Liver (tissue), 8 donors: ENCODE measurements at regions not wholly inside any gene's neighbourhood (a gene's known extent, or its start where the extent isn't known, plus 50 kb on each side); places are given as distances from the start of the nearest gene placed in this dataset.

Experiments used
- DNase-seq: peaks from one replicate; pipeline ENCODE4 v3.0.0-alpha.2; 2017; ENCODE audit warnings: low spot score
- H3K27ac ChIP-seq, 2 donors: one replicate each; pipeline ENCODE4 v1.7.0; 2013; ENCODE audit warnings: inconsistent platforms in 2 of 2, low read length in 2 of 2, control low read depth in 1 of 2, low read depth in 1 of 2, mild to moderate bottlenecking in 1 of 2
- H3K27me3 ChIP-seq, 4 donors: one replicate each; pipeline versions ENCODE4 v1.6.1 to v1.7.0; 2013; ENCODE audit warnings: low read length in 3 of 4, inconsistent platforms in 1 of 4, mild to moderate bottlenecking in 1 of 4, moderate library complexity in 1 of 4; ENCODE audit not compliant: control insufficient read depth in 4 of 4, insufficient read depth in 4 of 4
- H3K36me3 ChIP-seq, 4 donors: one replicate each; pipeline versions ENCODE4 v1.6.1 to v1.7.0; 2013; ENCODE audit warnings: low read length in 3 of 4, mild to moderate bottlenecking in 3 of 4, low read depth in 1 of 4, moderate library complexity in 1 of 4; ENCODE audit not compliant: control insufficient read depth in 4 of 4, insufficient read depth in 3 of 4
- H3K4me1 ChIP-seq, 4 donors: one replicate each; pipeline versions ENCODE4 v1.6.1 to v1.7.0; 2013; ENCODE audit warnings: low read length in 3 of 4, mild to moderate bottlenecking in 3 of 4, moderate library complexity in 1 of 4; ENCODE audit not compliant: control insufficient read depth in 4 of 4, insufficient read depth in 4 of 4
- H3K4me3 ChIP-seq, 3 donors: one replicate each; pipeline versions ENCODE4 v1.6.1 to v1.7.0; 2013; ENCODE audit warnings: low read length in 3 of 3, control low read depth in 1 of 3, low read depth in 1 of 3, mild to moderate bottlenecking in 1 of 3
- H3K9ac ChIP-seq, 2 donors: one replicate each; pipeline ENCODE4 v1.7.0; 2013; ENCODE audit warnings: low read length in 2 of 2, mild to moderate bottlenecking in 2 of 2, moderate library complexity in 2 of 2, control low read depth in 1 of 2, low read depth in 1 of 2
- H3K9me3 ChIP-seq, 4 donors: one replicate each; pipeline versions ENCODE4 v1.6.1 to v1.7.0; 2013; ENCODE audit warnings: low read length in 3 of 4; ENCODE audit not compliant: control insufficient read depth in 4 of 4
- EGR1 ChIP-seq, 2 donors: IDR thresholded peaks; 2 replicates each; pipeline ENCODE4 v1.6.1; 2016 to 2018; ENCODE audit warnings: antibody characterized with exemption in 2 of 2, low read depth in 2 of 2
- FOXA1 ChIP-seq: IDR thresholded peaks from 2 replicates; pipeline ENCODE4 v1.6.1; 2016; ENCODE audit warnings: antibody characterized with exemption
- FOXA2 ChIP-seq: IDR thresholded peaks from 2 replicates; pipeline ENCODE4 v1.6.1; 2016; ENCODE audit warnings: antibody characterized with exemption
- HNF4A ChIP-seq, 2 donors: conservative IDR thresholded peaks; 2 replicates each; pipeline ENCODE4 v1.6.1; 2016; ENCODE audit warnings: antibody characterized with exemption in 2 of 2, mild to moderate bottlenecking in 2 of 2
- HNF4G ChIP-seq: IDR thresholded peaks from 2 replicates; pipeline ENCODE4 v1.6.1; 2016; ENCODE audit warnings: antibody characterized with exemption
- JUND ChIP-seq, 2 donors: IDR thresholded peaks; 2 replicates each; pipeline ENCODE4 v1.6.1; 2016; ENCODE audit warnings: antibody characterized with exemption in 2 of 2
- NR2F2 ChIP-seq: IDR thresholded peaks from 2 replicates; pipeline ENCODE4 v1.6.1; 2016; ENCODE audit warnings: antibody characterized with exemption
- RAD21 ChIP-seq, 2 donors: IDR thresholded peaks; 2 replicates each; pipeline ENCODE4 v1.6.1; 2016; ENCODE audit warnings: antibody characterized with exemption in 2 of 2, mild to moderate bottlenecking in 2 of 2
- RXRA ChIP-seq, 2 donors: IDR thresholded peaks; 2 replicates each; pipeline ENCODE4 v1.6.1; 2017 to 2018; ENCODE audit warnings: antibody characterized with exemption in 2 of 2, mild to moderate bottlenecking in 1 of 2
- SP1 ChIP-seq: IDR thresholded peaks from 2 replicates; pipeline ENCODE4 v1.6.1; 2018; ENCODE audit warnings: antibody characterized with exemption, mild to moderate bottlenecking
- TAF1 ChIP-seq: conservative IDR thresholded peaks from 2 replicates; pipeline ENCODE4 v1.6.1; 2016; ENCODE audit warnings: antibody characterized with exemption, mild to moderate bottlenecking
- YY1 ChIP-seq: IDR thresholded peaks from 2 replicates; pipeline ENCODE4 v1.6.1; 2016; ENCODE audit warnings: antibody characterized with exemption, mild to moderate bottlenecking
- WGBS: extraction: QIAGEN DNeasy Blood & Tissue Kit; methylation state at CpG from one replicate; pipeline ENCODE4 v1.1.7; 2013; 5-methylcytosine and 5-hydroxymethylcytosine counted together
- TF ChIP-seq, protein P1 (sequence below): IDR thresholded peaks from 2 replicates; pipeline ENCODE4 v1.6.1; 2016; ENCODE audit warnings: antibody characterized with exemption, mild to moderate bottlenecking
- TF ChIP-seq, protein P2 (sequence below): IDR thresholded peaks from 2 replicates; pipeline ENCODE4 v1.6.1; 2016; ENCODE audit warnings: antibody characterized with exemption
- TF ChIP-seq, protein P3 (sequence below): fragments of 150-350 bp; IDR thresholded peaks from 2 replicates; pipeline ENCODE4 v1.5.1; 2017; ENCODE audit warnings: improper control_type of control experiment, low read depth, low read length; ENCODE audit not compliant: missing input control
- TF ChIP-seq, protein P4 (sequence below): IDR thresholded peaks from 2 replicates; pipeline ENCODE4 v1.6.1; 2016; ENCODE audit warnings: antibody characterized with exemption
- donor health status: healthy.
- donor health status: healthy.
- donor health status: healthy.
- donor health status: healthy.
- donor health status: healthy.

DNA sequence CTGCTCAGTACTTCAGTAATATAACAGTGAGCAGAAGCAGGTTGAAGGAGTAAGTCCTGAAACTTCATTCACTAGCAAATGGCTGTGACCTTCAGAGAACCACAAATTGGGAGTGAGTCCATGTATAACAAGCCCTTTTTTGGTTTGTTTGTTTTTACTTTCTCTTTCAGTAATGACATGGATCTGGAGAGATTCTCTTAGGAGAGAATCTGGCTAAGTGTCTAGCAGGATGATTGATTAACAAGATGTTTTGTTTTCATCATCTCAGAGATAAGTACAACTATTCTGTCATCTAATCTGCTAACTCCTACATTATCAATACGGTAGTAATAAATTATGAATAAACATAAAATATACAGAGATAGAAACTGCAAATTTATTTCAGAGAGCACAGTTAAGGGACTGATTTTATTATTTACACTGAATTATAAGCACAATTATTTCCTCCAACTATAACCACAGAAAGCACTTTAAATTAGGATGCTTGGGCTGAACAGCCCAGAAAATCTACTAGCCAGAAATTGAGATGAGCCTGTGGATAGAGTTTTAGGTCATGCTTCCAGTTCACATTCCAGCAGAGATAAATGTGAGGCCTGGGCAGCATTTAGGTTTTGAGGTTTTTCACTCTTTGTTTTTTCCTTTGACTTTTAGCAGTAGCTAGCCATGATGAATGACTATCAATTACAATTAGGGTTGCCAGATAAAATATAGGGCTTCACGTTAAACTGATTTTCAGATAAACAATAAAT lies 429.3 kb upstream of the FAT3 start:
- TF ChIP-seq JUND (IDR thresholded peaks at IDR 0.05) (peak in 1 of 2 donors; percentile 7), RAD21 (IDR thresholded peaks at IDR 0.05) (peak; percentile 18 to 28), HNF4A (conservative IDR thresholded peaks at IDR 0.05) (peak in 1 of 2 donors; percentile 17), EGR1 (IDR thresholded peaks at IDR 0.05; ENCODE audit: low read depth in 2 of 2) (no peak), HNF4G (no peak), YY1 (peak; percentile 41), RXRA (IDR thresholded peaks at IDR 0.05) (peak in 1 of 2 donors; percentile 18), FOXA1 (no peak), NR2F2 (peak; percentile 7)
- TF ChIP-seq, protein P1, sequence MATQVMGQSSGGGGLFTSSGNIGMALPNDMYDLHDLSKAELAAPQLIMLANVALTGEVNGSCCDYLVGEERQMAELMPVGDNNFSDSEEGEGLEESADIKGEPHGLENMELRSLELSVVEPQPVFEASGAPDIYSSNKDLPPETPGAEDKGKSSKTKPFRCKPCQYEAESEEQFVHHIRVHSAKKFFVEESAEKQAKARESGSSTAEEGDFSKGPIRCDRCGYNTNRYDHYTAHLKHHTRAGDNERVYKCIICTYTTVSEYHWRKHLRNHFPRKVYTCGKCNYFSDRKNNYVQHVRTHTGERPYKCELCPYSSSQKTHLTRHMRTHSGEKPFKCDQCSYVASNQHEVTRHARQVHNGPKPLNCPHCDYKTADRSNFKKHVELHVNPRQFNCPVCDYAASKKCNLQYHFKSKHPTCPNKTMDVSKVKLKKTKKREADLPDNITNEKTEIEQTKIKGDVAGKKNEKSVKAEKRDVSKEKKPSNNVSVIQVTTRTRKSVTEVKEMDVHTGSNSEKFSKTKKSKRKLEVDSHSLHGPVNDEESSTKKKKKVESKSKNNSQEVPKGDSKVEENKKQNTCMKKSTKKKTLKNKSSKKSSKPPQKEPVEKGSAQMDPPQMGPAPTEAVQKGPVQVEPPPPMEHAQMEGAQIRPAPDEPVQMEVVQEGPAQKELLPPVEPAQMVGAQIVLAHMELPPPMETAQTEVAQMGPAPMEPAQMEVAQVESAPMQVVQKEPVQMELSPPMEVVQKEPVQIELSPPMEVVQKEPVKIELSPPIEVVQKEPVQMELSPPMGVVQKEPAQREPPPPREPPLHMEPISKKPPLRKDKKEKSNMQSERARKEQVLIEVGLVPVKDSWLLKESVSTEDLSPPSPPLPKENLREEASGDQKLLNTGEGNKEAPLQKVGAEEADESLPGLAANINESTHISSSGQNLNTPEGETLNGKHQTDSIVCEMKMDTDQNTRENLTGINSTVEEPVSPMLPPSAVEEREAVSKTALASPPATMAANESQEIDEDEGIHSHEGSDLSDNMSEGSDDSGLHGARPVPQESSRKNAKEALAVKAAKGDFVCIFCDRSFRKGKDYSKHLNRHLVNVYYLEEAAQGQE, result no peak
- TF ChIP-seq, protein P2, sequence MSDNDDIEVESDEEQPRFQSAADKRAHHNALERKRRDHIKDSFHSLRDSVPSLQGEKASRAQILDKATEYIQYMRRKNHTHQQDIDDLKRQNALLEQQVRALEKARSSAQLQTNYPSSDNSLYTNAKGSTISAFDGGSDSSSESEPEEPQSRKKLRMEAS, result no peak
- TF ChIP-seq, protein P3, sequence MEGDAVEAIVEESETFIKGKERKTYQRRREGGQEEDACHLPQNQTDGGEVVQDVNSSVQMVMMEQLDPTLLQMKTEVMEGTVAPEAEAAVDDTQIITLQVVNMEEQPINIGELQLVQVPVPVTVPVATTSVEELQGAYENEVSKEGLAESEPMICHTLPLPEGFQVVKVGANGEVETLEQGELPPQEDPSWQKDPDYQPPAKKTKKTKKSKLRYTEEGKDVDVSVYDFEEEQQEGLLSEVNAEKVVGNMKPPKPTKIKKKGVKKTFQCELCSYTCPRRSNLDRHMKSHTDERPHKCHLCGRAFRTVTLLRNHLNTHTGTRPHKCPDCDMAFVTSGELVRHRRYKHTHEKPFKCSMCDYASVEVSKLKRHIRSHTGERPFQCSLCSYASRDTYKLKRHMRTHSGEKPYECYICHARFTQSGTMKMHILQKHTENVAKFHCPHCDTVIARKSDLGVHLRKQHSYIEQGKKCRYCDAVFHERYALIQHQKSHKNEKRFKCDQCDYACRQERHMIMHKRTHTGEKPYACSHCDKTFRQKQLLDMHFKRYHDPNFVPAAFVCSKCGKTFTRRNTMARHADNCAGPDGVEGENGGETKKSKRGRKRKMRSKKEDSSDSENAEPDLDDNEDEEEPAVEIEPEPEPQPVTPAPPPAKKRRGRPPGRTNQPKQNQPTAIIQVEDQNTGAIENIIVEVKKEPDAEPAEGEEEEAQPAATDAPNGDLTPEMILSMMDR, result no peak
- 52% methylated on average over 2 of the region's 2 CpGs for WGBS

DNA sequence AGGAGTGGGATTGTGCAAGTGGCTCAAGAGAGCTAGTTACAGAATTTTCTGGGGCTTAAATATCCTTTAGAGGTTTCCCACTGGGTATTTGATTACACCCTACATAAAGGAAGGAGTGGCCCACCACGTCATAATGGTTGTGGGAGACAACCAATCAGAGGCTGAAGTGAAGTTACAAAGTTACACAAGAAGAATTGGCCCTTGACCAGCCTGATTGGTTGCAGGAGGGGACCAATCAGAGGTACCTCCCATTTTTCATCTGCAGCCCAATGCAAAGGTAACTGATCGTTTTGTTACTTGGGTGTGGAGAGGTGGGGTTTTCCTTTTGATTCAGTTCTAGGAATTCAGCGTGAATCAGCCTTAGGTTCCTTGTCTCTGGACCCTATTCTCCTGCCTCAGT lies 430.5 kb upstream of the FAT3 start:
- no peak for DNase-seq
- Histone ChIP-seq H3K4me3 (no peak overlapping the region), H3K27ac (no peak overlapping the region), H3K9me3 (no peaks in the 10 kb centered on the region), H3K27me3 (no peaks in the 10 kb centered on the region), H3K4me1 (peaks cover 2 to 10% (median 7%) of the 10 kb centered on the region in 4 donors), H3K36me3 (no peaks in the 10 kb centered on the region), H3K9ac (no peak overlapping the region)
- TF ChIP-seq RXRA (IDR thresholded peaks at IDR 0.05) (no peak), TAF1 (no peak), SP1 (no peak), NR2F2 (no peak), YY1 (no peak), FOXA1 (no peak), RAD21 (IDR thresholded peaks at IDR 0.05) (no peak), FOXA2 (no peak), HNF4A (conservative IDR thresholded peaks at IDR 0.05) (no peak)
- TF ChIP-seq, protein P2, result no peak
- TF ChIP-seq, protein P4, sequence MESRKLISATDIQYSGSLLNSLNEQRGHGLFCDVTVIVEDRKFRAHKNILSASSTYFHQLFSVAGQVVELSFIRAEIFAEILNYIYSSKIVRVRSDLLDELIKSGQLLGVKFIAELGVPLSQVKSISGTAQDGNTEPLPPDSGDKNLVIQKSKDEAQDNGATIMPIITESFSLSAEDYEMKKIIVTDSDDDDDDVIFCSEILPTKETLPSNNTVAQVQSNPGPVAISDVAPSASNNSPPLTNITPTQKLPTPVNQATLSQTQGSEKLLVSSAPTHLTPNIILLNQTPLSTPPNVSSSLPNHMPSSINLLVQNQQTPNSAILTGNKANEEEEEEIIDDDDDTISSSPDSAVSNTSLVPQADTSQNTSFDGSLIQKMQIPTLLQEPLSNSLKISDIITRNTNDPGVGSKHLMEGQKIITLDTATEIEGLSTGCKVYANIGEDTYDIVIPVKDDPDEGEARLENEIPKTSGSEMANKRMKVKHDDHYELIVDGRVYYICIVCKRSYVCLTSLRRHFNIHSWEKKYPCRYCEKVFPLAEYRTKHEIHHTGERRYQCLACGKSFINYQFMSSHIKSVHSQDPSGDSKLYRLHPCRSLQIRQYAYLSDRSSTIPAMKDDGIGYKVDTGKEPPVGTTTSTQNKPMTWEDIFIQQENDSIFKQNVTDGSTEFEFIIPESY, result no peak
- TF ChIP-seq, protein P1, result no peak
- TF ChIP-seq, protein P3, result no peak
- 90% methylated on average over 3 of the region's 3 CpGs for WGBS

More for the DNA sequence above, 429.3 kb upstream of the FAT3 start:
- no peak overlapping the region for H3K4me3 ChIP-seq
- H3K9ac ChIP-seq, result no peak overlapping the region
- H3K27ac ChIP-seq, result no peak overlapping the region
- no peaks in the 10 kb centered on the region for H3K27me3 ChIP-seq
- H3K4me1 ChIP-seq, result peaks cover 2 to 10% (median 7%) of the 10 kb centered on the region in 4 donors
- no peaks in the 10 kb centered on the region for H3K9me3 ChIP-seq
- H3K36me3 ChIP-seq, result no peaks in the 10 kb centered on the region
- no peak for DNase-seq
